HepG2 (cell line): ENCODE measurements at regions not wholly inside any gene's neighbourhood (a gene's known extent, or its start where the extent isn't known, plus 50 kb on each side); places are given as distances from the start of the nearest gene placed in this dataset.

Experiments
- ATAC-seq: fragments of 200-7000 bp; cut with Tn5 transposase; 3 replicates; pipeline ENCODE4 v1.9.1; 2020; ENCODE audit warnings: mild to moderate bottlenecking, moderate library complexity
- BruUV-seq: library from RNA; stranded (reverse); fragments of 400-500 nt; replicated peaks from 2 replicates; lab custom pipeline; 2021; lab: Mats Ljungman, UMichigan
- CTCF ChIA-PET: fragments of 300-600 bp; formaldehyde crosslinking; extraction: SDS; loops from one replicate; lab custom pipeline; 2021; ENCODE audit warnings: low total read pairs, inconsistent platforms, low intra/inter-chr PET ratio; lab: Yijun Ruan, JAX
- POLR2A ChIA-PET: fragments of 350-600 bp; sonication (Branson Sonifier 250); formaldehyde crosslinking; loops from one replicate; lab custom pipeline; 2020; ENCODE audit warnings: antibody characterized with exemption, inconsistent platforms; lab: Yijun Ruan, JAX
- DNase-seq: peaks from one replicate; pipeline ENCODE4 v3.0.0-alpha.2; 2015; ENCODE audit warnings: low spot score
- FAIRE-seq: peaks from 3 replicates; lab custom pipeline; 2011; peaks lifted over from hg19 to GRCh38; lab: Jason Lieb, UNC
- H2AFZ ChIP-seq: one replicate; pipeline ENCODE4 v1.6.1; 2011; ENCODE audit warnings: low read length, inconsistent platforms
- H3K27ac ChIP-seq: fragments of 300-600 bp; 3 replicates; pipeline ENCODE4 v1.8.0; 2011; ENCODE audit warnings: mixed run types, mild to moderate bottlenecking, mixed read lengths, low read length, inconsistent platforms; ENCODE audit not compliant: insufficient read depth; ENCODE audit errors: extremely low read length
- H3K27me3 ChIP-seq, 2 experiments: fragments of 200-600 bp in 1 of 2; 2 replicates in 1 of 2; 3 replicates in 1 of 2; pipeline versions ENCODE4 v1.6.0 to v1.8.0; 2011; ENCODE audit warnings: low read length in 2 of 2, mild to moderate bottlenecking in 2 of 2, moderate library complexity in 2 of 2, inconsistent platforms in 1 of 2; ENCODE audit not compliant: insufficient read depth in 2 of 2, control insufficient read depth in 1 of 2
- H3K36me3 ChIP-seq, 2 experiments: fragments of 200-600 bp in 1 of 2; replicated peaks in 1 of 2; 2 replicates in 1 of 2; 3 replicates in 1 of 2; pipeline versions ENCODE4 v1.5.1 to v1.8.0; 2011; ENCODE audit warnings: low read length in 2 of 2, inconsistent platforms in 1 of 2; ENCODE audit not compliant: insufficient read depth in 2 of 2, control insufficient read depth in 1 of 2
- H3K4me1 ChIP-seq: 2 replicates; pipeline ENCODE4 v1.5.1; 2012; ENCODE audit warnings: low read length, inconsistent platforms; ENCODE audit not compliant: insufficient read depth
- H3K4me2 ChIP-seq: 2 replicates; pipeline ENCODE4 v1.6.0; 2011; ENCODE audit warnings: low read depth, low read length, inconsistent platforms
- H3K4me3 ChIP-seq, 3 experiments: fragments of 200-600 bp in 1 of 3; sonication (generic), shearing (Covaris generic) in 1 of 3; replicated peaks in 1 of 3; 2 replicates each; pipeline ENCODE4 v1.5.1; 2011 to 2016; ENCODE audit warnings: low read length in 3 of 3, inconsistent platforms in 2 of 3, low read depth in 2 of 3, mild to moderate bottlenecking in 2 of 3, control low read depth in 1 of 3, mixed read lengths in 1 of 3; ENCODE audit not compliant: insufficient read depth in 1 of 3
- H3K79me2 ChIP-seq: one replicate; pipeline ENCODE4 v1.6.1; 2011; ENCODE audit warnings: low read length, inconsistent platforms; ENCODE audit not compliant: insufficient read depth
- H3K9ac ChIP-seq: 2 replicates; pipeline ENCODE4 v1.6.0; 2011; ENCODE audit warnings: mild to moderate bottlenecking, low read depth, low read length, inconsistent platforms; ENCODE audit not compliant: insufficient read depth
- H3K9me3 ChIP-seq: 2 replicates; pipeline ENCODE4 v1.5.1; 2012; ENCODE audit warnings: mild to moderate bottlenecking, low read length
- H4K20me1 ChIP-seq: 2 replicates; pipeline ENCODE4 v1.6.0; 2011; ENCODE audit warnings: inconsistent platforms, mild to moderate bottlenecking, low read length, moderate library complexity; ENCODE audit not compliant: insufficient read depth
- ATF1 ChIP-seq: IDR thresholded peaks from 2 replicates; pipeline ENCODE4 v1.6.1; 2016; ENCODE audit warnings: mild to moderate bottlenecking, control low read depth
- ATM ChIP-seq: fragments of 450-650 bp; IDR thresholded peaks from 2 replicates; pipeline ENCODE4 v1.7.1; 2017; ENCODE audit warnings: mild to moderate bottlenecking, borderline replicate concordance
- JUNB ChIP-seq: sonication (generic); formaldehyde crosslinking; IDR thresholded peaks from 2 replicates; pipeline ENCODE4 v1.8.0; 2022; ENCODE audit warnings: missing genetic modification reagents, mild to moderate bottlenecking, borderline replicate concordance
- NCOA5 ChIP-seq: sonication (generic); formaldehyde crosslinking; IDR thresholded peaks from 2 replicates; pipeline ENCODE4 v1.4.0; 2020; ENCODE audit warnings: missing genetic modification reagents
- NRL ChIP-seq: sonication (generic); formaldehyde crosslinking; IDR thresholded peaks from 2 replicates; pipeline ENCODE4 v1.5.0; 2020; ENCODE audit warnings: missing genetic modification reagents, mild to moderate bottlenecking, moderate library complexity, borderline replicate concordance
- SIN3A ChIP-seq: IDR thresholded peaks from 2 replicates; pipeline ENCODE4 v1.6.1; 2011; ENCODE audit warnings: low read depth, mild to moderate bottlenecking, control low read depth, low read length, borderline replicate concordance
- ZKSCAN1 ChIP-seq: fragments of 150-350 bp; IDR thresholded peaks from 2 replicates; pipeline ENCODE4 v1.6.1; 2014; ENCODE audit warnings: low read length
- ZNF136 ChIP-seq: sonication (generic); formaldehyde crosslinking; IDR thresholded peaks from 2 replicates; pipeline ENCODE4 v1.8.1; 2022; ENCODE audit warnings: low read depth, mild to moderate bottlenecking, moderate library complexity, missing genetic modification reagents
- ZNF75D ChIP-seq: sonication (generic); formaldehyde crosslinking; IDR thresholded peaks from 2 replicates; pipeline ENCODE4 v1.8.1; 2023; ENCODE audit warnings: missing genetic modification reagents, mild to moderate bottlenecking, borderline replicate concordance
- WGBS: methylation state at CpG from one replicate; pipeline ENCODE4 v1.1.6; 2017; ENCODE audit warnings: low lambda C conversion rate; 5-methylcytosine and 5-hydroxymethylcytosine counted together
- in situ Hi-C: cut with HindIII; loops from 2 replicates; pipeline ENCODE4 v1.10.0; 2017; ENCODE audit warnings: low pct_unique_long_range_greater_than_20kb; ENCODE audit not compliant: extremely low pct_ligation_motif_present
- intact Hi-C: fragments of 100-400 bp; cut with micrococcal nuclease; formaldehyde crosslinking; loops from one replicate; pipeline ENCODE4 v1.10.0; 2022; ENCODE audit not compliant: unreplicated experiment
- TF ChIP-seq, protein P1 (sequence below): conservative IDR thresholded peaks from 2 replicates; pipeline ENCODE4 v1.6.1; 2018; ENCODE audit warnings: missing genetic modification reagents
- TF ChIP-seq, protein P2 (sequence below): sonication (generic); formaldehyde crosslinking; IDR thresholded peaks from 2 replicates; pipeline ENCODE4 v1.4.0; 2020; ENCODE audit warnings: missing genetic modification reagents

DNA sequence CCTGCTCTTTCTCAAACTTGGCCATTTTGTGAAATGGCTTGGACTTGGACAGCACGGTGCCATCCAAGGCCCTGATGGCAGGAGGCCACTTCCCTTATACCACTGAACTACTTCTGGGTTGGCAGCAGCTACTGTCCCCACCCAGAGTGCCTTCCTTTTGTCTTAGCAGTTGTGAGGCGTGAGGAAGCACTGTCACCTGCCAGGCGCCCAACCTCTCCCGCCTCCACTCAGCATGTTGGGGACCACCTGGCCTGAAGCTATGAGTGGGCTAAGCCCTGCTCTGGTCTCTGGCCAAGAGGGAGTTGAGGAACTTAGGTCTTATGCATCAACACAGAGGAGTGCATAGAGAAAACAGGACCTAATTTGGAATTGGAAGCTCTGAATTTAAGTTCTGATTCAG, 276.0 kb downstream of the ENC1 start:
- WGBS = 94% methylated on average over 3 of the region's 4 CpGs
- in situ Hi-C loops = no loop called here

More for the DNA sequence above, 276.0 kb downstream of the ENC1 start:
- ChIA-PET CTCF (no interaction called here), POLR2A (no interaction called here)
- no peaks in the 10 kb centered on the region for H3K27me3 ChIP-seq
- TF ChIP-seq NRL (no peak), JUNB (CRISPR knock-in tag) (no peak), SIN3A (no peak), NCOA5 (no peak), ZKSCAN1 (no peak), ZNF75D (CRISPR knock-in tag) (no peak), ATM (no peak), ATF1 (CRISPR knock-in tag) (no peak), ZNF136 (CRISPR knock-in tag) (no peak)
- TF ChIP-seq, protein P1, sequence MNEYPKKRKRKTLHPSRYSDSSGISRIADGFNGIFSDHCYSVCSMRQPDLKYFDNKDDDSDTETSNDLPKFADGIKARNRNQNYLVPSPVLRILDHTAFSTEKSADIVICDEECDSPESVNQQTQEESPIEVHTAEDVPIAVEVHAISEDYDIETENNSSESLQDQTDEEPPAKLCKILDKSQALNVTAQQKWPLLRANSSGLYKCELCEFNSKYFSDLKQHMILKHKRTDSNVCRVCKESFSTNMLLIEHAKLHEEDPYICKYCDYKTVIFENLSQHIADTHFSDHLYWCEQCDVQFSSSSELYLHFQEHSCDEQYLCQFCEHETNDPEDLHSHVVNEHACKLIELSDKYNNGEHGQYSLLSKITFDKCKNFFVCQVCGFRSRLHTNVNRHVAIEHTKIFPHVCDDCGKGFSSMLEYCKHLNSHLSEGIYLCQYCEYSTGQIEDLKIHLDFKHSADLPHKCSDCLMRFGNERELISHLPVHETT = no peak
- TF ChIP-seq, protein P2, sequence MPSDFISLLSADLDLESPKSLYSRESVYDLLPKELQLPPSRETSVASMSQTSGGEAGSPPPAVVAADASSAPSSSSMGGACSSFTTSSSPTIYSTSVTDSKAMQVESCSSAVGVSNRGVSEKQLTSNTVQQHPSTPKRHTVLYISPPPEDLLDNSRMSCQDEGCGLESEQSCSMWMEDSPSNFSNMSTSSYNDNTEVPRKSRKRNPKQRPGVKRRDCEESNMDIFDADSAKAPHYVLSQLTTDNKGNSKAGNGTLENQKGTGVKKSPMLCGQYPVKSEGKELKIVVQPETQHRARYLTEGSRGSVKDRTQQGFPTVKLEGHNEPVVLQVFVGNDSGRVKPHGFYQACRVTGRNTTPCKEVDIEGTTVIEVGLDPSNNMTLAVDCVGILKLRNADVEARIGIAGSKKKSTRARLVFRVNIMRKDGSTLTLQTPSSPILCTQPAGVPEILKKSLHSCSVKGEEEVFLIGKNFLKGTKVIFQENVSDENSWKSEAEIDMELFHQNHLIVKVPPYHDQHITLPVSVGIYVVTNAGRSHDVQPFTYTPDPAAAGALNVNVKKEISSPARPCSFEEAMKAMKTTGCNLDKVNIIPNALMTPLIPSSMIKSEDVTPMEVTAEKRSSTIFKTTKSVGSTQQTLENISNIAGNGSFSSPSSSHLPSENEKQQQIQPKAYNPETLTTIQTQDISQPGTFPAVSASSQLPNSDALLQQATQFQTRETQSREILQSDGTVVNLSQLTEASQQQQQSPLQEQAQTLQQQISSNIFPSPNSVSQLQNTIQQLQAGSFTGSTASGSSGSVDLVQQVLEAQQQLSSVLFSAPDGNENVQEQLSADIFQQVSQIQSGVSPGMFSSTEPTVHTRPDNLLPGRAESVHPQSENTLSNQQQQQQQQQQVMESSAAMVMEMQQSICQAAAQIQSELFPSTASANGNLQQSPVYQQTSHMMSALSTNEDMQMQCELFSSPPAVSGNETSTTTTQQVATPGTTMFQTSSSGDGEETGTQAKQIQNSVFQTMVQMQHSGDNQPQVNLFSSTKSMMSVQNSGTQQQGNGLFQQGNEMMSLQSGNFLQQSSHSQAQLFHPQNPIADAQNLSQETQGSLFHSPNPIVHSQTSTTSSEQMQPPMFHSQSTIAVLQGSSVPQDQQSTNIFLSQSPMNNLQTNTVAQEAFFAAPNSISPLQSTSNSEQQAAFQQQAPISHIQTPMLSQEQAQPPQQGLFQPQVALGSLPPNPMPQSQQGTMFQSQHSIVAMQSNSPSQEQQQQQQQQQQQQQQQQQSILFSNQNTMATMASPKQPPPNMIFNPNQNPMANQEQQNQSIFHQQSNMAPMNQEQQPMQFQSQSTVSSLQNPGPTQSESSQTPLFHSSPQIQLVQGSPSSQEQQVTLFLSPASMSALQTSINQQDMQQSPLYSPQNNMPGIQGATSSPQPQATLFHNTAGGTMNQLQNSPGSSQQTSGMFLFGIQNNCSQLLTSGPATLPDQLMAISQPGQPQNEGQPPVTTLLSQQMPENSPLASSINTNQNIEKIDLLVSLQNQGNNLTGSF (CRISPR knock-in tag) = no peak
- peaks cover 31% of the 10 kb centered on the region for H3K4me1 ChIP-seq
- no peaks in the 10 kb centered on the region for H4K20me1 ChIP-seq
- FAIRE-seq (no peak), DNase-seq (no peak), ATAC-seq (no peak)
- no peak overlapping the region for H3K4me3 ChIP-seq
- no TSS peak for BruUV-seq
- H3K36me3 ChIP-seq = no peaks in the 10 kb centered on the region
- no peaks in the 10 kb centered on the region for H3K9me3 ChIP-seq
- intact Hi-C loops = no loop called here
- H3K9ac ChIP-seq = no peak overlapping the region
- no peaks in the 10 kb centered on the region for H3K79me2 ChIP-seq
- no peak overlapping the region for H3K27ac ChIP-seq
- no peak overlapping the region for H2AFZ ChIP-seq
- H3K4me2 ChIP-seq = no peak overlapping the region
